Caco-2 (cell line): ENCODE measurements at regions not wholly inside any gene's neighbourhood (a gene's known extent, or its start where the extent isn't known, plus 50 kb on each side); places are given as distances from the start of the nearest gene placed in this dataset.

Experiments
- BruUV-seq: library from RNA; stranded (reverse); fragments of 400-500 nt; replicated peaks from 2 replicates; lab custom pipeline; 2021; lab: Mats Ljungman, UMichigan
- CTCF ChIA-PET: fragments of 300-600 bp; sonication (Branson Sonifier 250); formaldehyde crosslinking; loops from one replicate; lab custom pipeline; 2022; ENCODE audit warnings: antibody characterized with exemption; lab: Charles Lee
- POLR2A ChIA-PET: fragments of 300-600 bp; sonication (Branson Sonifier 250); formaldehyde crosslinking; loops from one replicate; lab custom pipeline; 2022; ENCODE audit warnings: antibody characterized with exemption; lab: Charles Lee
- DNase-seq, 2 experiments: peaks; one replicate each; pipeline versions ENCODE4 v3.0.0 to v3.0.0-alpha.2; 2020 to 2022
- H3K27me3 ChIP-seq: replicated peaks from 2 replicates; pipeline ENCODE4 v1.6.0; 2011; ENCODE audit warnings: low read length; ENCODE audit not compliant: control insufficient read depth, insufficient read depth
- H3K36me3 ChIP-seq: 2 replicates; pipeline ENCODE4 v1.5.1; 2011; ENCODE audit warnings: low read length; ENCODE audit not compliant: control insufficient read depth, insufficient read depth
- H3K4me1 ChIP-seq: fragments of 250-450 bp; sonication (Bioruptor Pico); 2 replicates; pipeline ENCODE4 v1.5.1; 2020; ENCODE audit warnings: mild to moderate bottlenecking
- H3K4me3 ChIP-seq: 2 replicates; pipeline ENCODE4 v1.5.1; 2011; ENCODE audit warnings: low read depth, mild to moderate bottlenecking, control low read depth, low read length
- H3K9me3 ChIP-seq: fragments of 250-450 bp; sonication (Bioruptor Pico); 2 replicates; pipeline ENCODE4 v1.5.1; 2020; ENCODE audit warnings: mild to moderate bottlenecking, moderate library complexity
- H3K27ac Mint-ChIP-seq: one replicate; pipeline ENCODE4 v1.8.0; 2022; ENCODE audit warnings: mixed read lengths; ENCODE audit not compliant: unreplicated experiment
- H3K27me3 Mint-ChIP-seq: one replicate; pipeline ENCODE4 v1.8.0; 2022; ENCODE audit warnings: mixed read lengths; ENCODE audit not compliant: insufficient read depth, unreplicated experiment
- H3K36me3 Mint-ChIP-seq: one replicate; pipeline ENCODE4 v1.8.0; 2022; ENCODE audit warnings: mild to moderate bottlenecking, mixed read lengths; ENCODE audit not compliant: insufficient read depth, unreplicated experiment
- H3K4me1 Mint-ChIP-seq: one replicate; pipeline ENCODE4 v1.8.0; 2022; ENCODE audit warnings: low read depth, mixed read lengths; ENCODE audit not compliant: unreplicated experiment
- H3K4me3 Mint-ChIP-seq: one replicate; pipeline ENCODE4 v1.8.0; 2022; ENCODE audit warnings: mild to moderate bottlenecking, moderate library complexity, mixed read lengths; ENCODE audit not compliant: unreplicated experiment
- H3K9me3 Mint-ChIP-seq: one replicate; pipeline ENCODE4 v1.8.0; 2022; ENCODE audit warnings: mixed read lengths; ENCODE audit not compliant: unreplicated experiment
- intact Hi-C: fragments of 100-400 bp; cut with micrococcal nuclease; formaldehyde crosslinking; loops from one replicate; pipeline ENCODE4 v1.10.0; 2022; ENCODE audit not compliant: unreplicated experiment
- TF ChIP-seq, protein P1 (sequence below), 2 experiments: fragments of 200-600 bp in 1 of 2; IDR thresholded peaks; 1 replicate in 1 of 2; 2 replicates in 1 of 2; pipeline versions ENCODE4 v1.5.1 to v1.8.0; 2011 to 2022; ENCODE audit warnings: antibody characterized with exemption in 1 of 2, control low read depth in 1 of 2, inconsistent platforms in 1 of 2, low read depth in 1 of 2, low read length in 1 of 2, mild to moderate bottlenecking in 1 of 2, moderate library complexity in 1 of 2; ENCODE audit not compliant: insufficient read depth in 1 of 2, severe bottlenecking in 1 of 2, unreplicated experiment in 1 of 2

GRCh38 chr1:55812281-55812680 is 597.1 kb upstream of the USP24 start:
- H3K9me3 ChIP-seq: no peaks in the 10 kb centered on the region
- no peak overlapping the region for H3K4me3 Mint-ChIP-seq
- POLR2A ChIA-PET: no interaction called here
- intact Hi-C loops: no loop called here
- no peak overlapping the region for H3K4me3 ChIP-seq
- TF ChIP-seq, protein P1, sequence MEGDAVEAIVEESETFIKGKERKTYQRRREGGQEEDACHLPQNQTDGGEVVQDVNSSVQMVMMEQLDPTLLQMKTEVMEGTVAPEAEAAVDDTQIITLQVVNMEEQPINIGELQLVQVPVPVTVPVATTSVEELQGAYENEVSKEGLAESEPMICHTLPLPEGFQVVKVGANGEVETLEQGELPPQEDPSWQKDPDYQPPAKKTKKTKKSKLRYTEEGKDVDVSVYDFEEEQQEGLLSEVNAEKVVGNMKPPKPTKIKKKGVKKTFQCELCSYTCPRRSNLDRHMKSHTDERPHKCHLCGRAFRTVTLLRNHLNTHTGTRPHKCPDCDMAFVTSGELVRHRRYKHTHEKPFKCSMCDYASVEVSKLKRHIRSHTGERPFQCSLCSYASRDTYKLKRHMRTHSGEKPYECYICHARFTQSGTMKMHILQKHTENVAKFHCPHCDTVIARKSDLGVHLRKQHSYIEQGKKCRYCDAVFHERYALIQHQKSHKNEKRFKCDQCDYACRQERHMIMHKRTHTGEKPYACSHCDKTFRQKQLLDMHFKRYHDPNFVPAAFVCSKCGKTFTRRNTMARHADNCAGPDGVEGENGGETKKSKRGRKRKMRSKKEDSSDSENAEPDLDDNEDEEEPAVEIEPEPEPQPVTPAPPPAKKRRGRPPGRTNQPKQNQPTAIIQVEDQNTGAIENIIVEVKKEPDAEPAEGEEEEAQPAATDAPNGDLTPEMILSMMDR (IDR thresholded peaks at IDR 0.05; ENCODE audit: insufficient read depth in 1 of 2, low read depth in 1 of 2, low read length in 1 of 2, severe bottlenecking in 1 of 2, unreplicated experiment in 1 of 2): no peak
- H3K27me3 ChIP-seq: no peaks in the 10 kb centered on the region
- H3K36me3 Mint-ChIP-seq: no peaks in the 10 kb centered on the region
- H3K4me1 Mint-ChIP-seq: peaks cover 14% of the 10 kb centered on the region
- DNase-seq: peak; percentile 46 to 60
- no peaks in the 10 kb centered on the region for H3K9me3 Mint-ChIP-seq
- BruUV-seq: no TSS peak
- peak overlapping the region; percentile 56 for H3K27ac Mint-ChIP-seq
- no peaks in the 10 kb centered on the region for H3K36me3 ChIP-seq
- H3K4me1 ChIP-seq: peaks cover 20% of the 10 kb centered on the region
- H3K27me3 Mint-ChIP-seq: no peaks in the 10 kb centered on the region
- CTCF ChIA-PET: no interaction called here

DNA sequence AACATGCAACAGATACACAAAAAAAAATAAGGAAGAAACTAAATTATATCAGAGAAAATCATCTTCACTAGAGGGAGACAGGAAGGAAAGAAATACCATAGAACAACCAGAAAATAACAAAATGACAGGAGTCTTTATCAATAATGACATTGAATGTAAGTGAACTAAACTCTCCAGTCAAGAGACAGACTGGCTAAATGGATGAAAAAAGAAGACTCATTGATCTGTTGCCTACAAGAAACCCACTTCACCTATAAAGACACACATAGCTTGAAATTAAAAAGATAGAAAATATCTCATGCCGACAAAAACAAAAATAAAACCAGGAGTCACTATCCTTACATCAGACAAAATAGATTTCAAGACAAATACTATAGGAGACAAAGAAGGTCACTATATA is 593.1 kb upstream of the USP24 start:
- H3K27me3 Mint-ChIP-seq: no peaks in the 10 kb centered on the region
- no peaks in the 10 kb centered on the region for H3K9me3 ChIP-seq
- no peak overlapping the region for H3K27ac Mint-ChIP-seq
- no peaks in the 10 kb centered on the region for H3K27me3 ChIP-seq
- CTCF ChIA-PET: no interaction called here
- TF ChIP-seq, protein P1 (IDR thresholded peaks at IDR 0.05; ENCODE audit: insufficient read depth in 1 of 2, low read depth in 1 of 2, low read length in 1 of 2, severe bottlenecking in 1 of 2, unreplicated experiment in 1 of 2): no peak
- peaks cover 14% of the 10 kb centered on the region for H3K4me1 Mint-ChIP-seq
- no peaks in the 10 kb centered on the region for H3K36me3 Mint-ChIP-seq
- peaks cover 18% of the 10 kb centered on the region for H3K4me1 ChIP-seq
- no peaks in the 10 kb centered on the region for H3K9me3 Mint-ChIP-seq
- H3K4me3 ChIP-seq: no peak overlapping the region
- intact Hi-C loops: no loop called here
- no peak for DNase-seq
- POLR2A ChIA-PET: no interaction called here
- H3K36me3 ChIP-seq: no peaks in the 10 kb centered on the region
- BruUV-seq: no TSS peak
- no peak overlapping the region for H3K4me3 Mint-ChIP-seq

GRCh38 chr1:55803429-55803828 is 588.3 kb upstream of the USP24 start:
- Mint-ChIP-seq H3K4me1 (no peaks in the 10 kb centered on the region), H3K27me3 (no peaks in the 10 kb centered on the region), H3K9me3 (no peaks in the 10 kb centered on the region), H3K4me3 (no peak overlapping the region), H3K36me3 (no peaks in the 10 kb centered on the region), H3K27ac (no peak overlapping the region)
- H3K4me3 ChIP-seq: no peak overlapping the region
- H3K4me1 ChIP-seq: no peaks in the 10 kb centered on the region
- no peaks in the 10 kb centered on the region for H3K9me3 ChIP-seq
- CTCF ChIA-PET: no interaction called here
- no peaks in the 10 kb centered on the region for H3K27me3 ChIP-seq
- H3K36me3 ChIP-seq: no peaks in the 10 kb centered on the region
- intact Hi-C loops: no loop called here
- TF ChIP-seq, protein P1 (IDR thresholded peaks at IDR 0.05; ENCODE audit: insufficient read depth in 1 of 2, low read depth in 1 of 2, low read length in 1 of 2, severe bottlenecking in 1 of 2, unreplicated experiment in 1 of 2): no peak
- POLR2A ChIA-PET: no interaction called here
- no TSS peak for BruUV-seq
- DNase-seq: no peak
